GM18870 (cell line): ENCODE measurements at regions not wholly inside any gene's neighbourhood (a gene's known extent, or its start where the extent isn't known, plus 50 kb on each side); places are given as distances from the start of the nearest gene placed in this dataset.

Source experiments
- ATAC-seq: cut with Tn5 transposase; IDR thresholded peaks from one replicate; pipeline ENCODE4 v1.9.1; 2021; ENCODE audit warnings: moderate library complexity; ENCODE audit not compliant: unreplicated experiment

GRCh38 chr18:51637881-51638280 lies 440.4 kb upstream of the MEX3C start:
- ATAC-seq: no peak

- no peak for ATAC-seq
Measured at GRCh38 chr18:51639541-51639940, 442.1 kb upstream of the MEX3C start.

- ATAC-seq: no peak
Measured at GRCh38 chr18:51643483-51643882, 446.0 kb upstream of the MEX3C start.

GRCh38 chr18:51645607-51646006 lies 448.1 kb upstream of the MEX3C start:
- ATAC-seq: no peak

- no peak for ATAC-seq
Measured at GRCh38 chr18:51647346-51647745, 449.9 kb upstream of the MEX3C start.

- ATAC-seq: no peak
Measured at GRCh38 chr18:51647942-51648341, 450.5 kb upstream of the MEX3C start.

GRCh38 chr18:51649796-51650195 lies 452.3 kb upstream of the MEX3C start:
- ATAC-seq: no peak

- no peak for ATAC-seq
Measured at GRCh38 chr18:51651761-51652160, 454.3 kb upstream of the MEX3C start.

- no peak for ATAC-seq
Measured at GRCh38 chr18:51653507-51654213, 456.2 kb upstream of the MEX3C start.

- peak; percentile 57 for ATAC-seq
Measured at GRCh38 chr18:51654488-51655326, 457.2 kb upstream of the MEX3C start.

- ATAC-seq: peak; percentile 87
Measured at GRCh38 chr18:51655327-51655698, 457.8 kb upstream of the MEX3C start.

GRCh38 chr18:51656249-51656648 lies 458.8 kb upstream of the MEX3C start:
- ATAC-seq: no peak

GRCh38 chr18:51658436-51658835 lies 461.0 kb upstream of the MEX3C start:
- ATAC-seq: no peak

- ATAC-seq: no peak
Measured at GRCh38 chr18:51659781-51660180, 462.3 kb upstream of the MEX3C start.

- ATAC-seq: no peak
Measured at GRCh38 chr18:51660188-51660715, 462.8 kb upstream of the MEX3C start.

GRCh38 chr18:51664236-51664635 lies 466.8 kb upstream of the MEX3C start:
- no peak for ATAC-seq

- ATAC-seq: no peak
Measured at GRCh38 chr18:51666763-51667191, 469.3 kb upstream of the MEX3C start.

- peak; percentile 66 for ATAC-seq
Measured at GRCh38 chr18:51668101-51668500, 470.6 kb upstream of the MEX3C start.

- ATAC-seq: no peak
Measured at GRCh38 chr18:51668607-51669006, 471.1 kb upstream of the MEX3C start.

GRCh38 chr18:51686590-51686989 lies 489.1 kb upstream of the MEX3C start:
- ATAC-seq: no peak

- no peak for ATAC-seq
Measured at GRCh38 chr18:51687845-51688585, 490.5 kb upstream of the MEX3C start.
